HG03097 (cell line): ENCODE measurements at regions not wholly inside any gene's neighbourhood (a gene's known extent, or its start where the extent isn't known, plus 50 kb on each side); places are given as distances from the start of the nearest gene placed in this dataset.
"Not testable (repeated sequence)": the region's sequence is repeated elsewhere in the genome, so short reads cannot be mapped to it uniquely, and the experiment has no call there.

Experiments used
- ATAC-seq: cut with Tn5 transposase; IDR thresholded peaks from one replicate; pipeline ENCODE4 v1.9.1; 2021; ENCODE audit not compliant: unreplicated experiment, low FRiP score

GRCh38 chr6:140156131-140156530 is 781.7 kb upstream of the CITED2 start:
- ATAC-seq, result no peak

- ATAC-seq, result no peak
Observed at GRCh38 chr6:140155451-140156126, 781.1 kb upstream of the CITED2 start.

GRCh38 chr6:140153703-140154102 is 779.3 kb upstream of the CITED2 start:
- ATAC-seq, result no peak

GRCh38 chr6:140147825-140148814 is 773.7 kb upstream of the CITED2 start:
- not testable (repeated sequence) for ATAC-seq

GRCh38 chr6:140140891-140141290 is 766.4 kb upstream of the CITED2 start:
- ATAC-seq, result no peak

- ATAC-seq, result no peak
Observed at GRCh38 chr6:140138311-140139010, 764.0 kb upstream of the CITED2 start.

- no peak for ATAC-seq
Observed at GRCh38 chr6:140134224-140134623, 759.8 kb upstream of the CITED2 start.

GRCh38 chr6:140130074-140130473 is 755.6 kb upstream of the CITED2 start:
- no peak for ATAC-seq

GRCh38 chr6:140124498-140124897 is 750.0 kb upstream of the CITED2 start:
- no peak for ATAC-seq

GRCh38 chr6:140108167-140108566 is 733.7 kb upstream of the CITED2 start:
- no peak for ATAC-seq

- ATAC-seq, result no peak
Observed at GRCh38 chr6:140107216-140107615, 732.8 kb upstream of the CITED2 start.

GRCh38 chr6:140105857-140106256 is 731.4 kb upstream of the CITED2 start:
- no peak for ATAC-seq

GRCh38 chr6:140105241-140105640 is 730.8 kb upstream of the CITED2 start:
- ATAC-seq, result no peak

- no peak for ATAC-seq
Observed at GRCh38 chr6:140101818-140102217, 727.4 kb upstream of the CITED2 start.

GRCh38 chr6:140101367-140101766 is 726.9 kb upstream of the CITED2 start:
- no peak for ATAC-seq

- ATAC-seq, result no peak
Observed at GRCh38 chr6:140095532-140095931, 721.1 kb upstream of the CITED2 start.

GRCh38 chr6:140091895-140092294 is 717.4 kb upstream of the CITED2 start:
- no peak for ATAC-seq

- no peak for ATAC-seq
Observed at GRCh38 chr6:140090871-140091270, 716.4 kb upstream of the CITED2 start.

GRCh38 chr6:140083375-140083774 is 708.9 kb upstream of the CITED2 start:
- ATAC-seq, result no peak

- ATAC-seq, result no peak
Observed at GRCh38 chr6:140082867-140083297, 708.4 kb upstream of the CITED2 start.

- no peak for ATAC-seq
Observed at GRCh38 chr6:140079328-140079727, 704.9 kb upstream of the CITED2 start.
